Peyer's patch (tissue), 4 donors: ENCODE measurements at regions not wholly inside any gene's neighbourhood (a gene's known extent, or its start where the extent isn't known, plus 50 kb on each side); places are given as distances from the start of the nearest gene placed in this dataset.
"Not testable (repeated sequence)": the region's sequence is repeated elsewhere in the genome, so short reads cannot be mapped to it uniquely, and the experiment has no call there.

Experiments
- DNase-seq, 3 donors: peaks; one replicate each; pipeline ENCODE4 v3.0.0-alpha.2; 2017 to 2019
- H3K27ac ChIP-seq, 4 donors: fragments of 200-600 bp; sonication (generic); one replicate each; pipeline ENCODE4 v1.5.1; 2016 to 2019
- H3K27me3 ChIP-seq, 2 donors: fragments of 200-600 bp; sonication (generic); one replicate each; pipeline ENCODE4 v1.5.1; 2019
- H3K36me3 ChIP-seq, 3 donors: fragments of 200-600 bp; sonication (generic); one replicate each; pipeline ENCODE4 v1.5.1; 2016 to 2019
- H3K4me1 ChIP-seq, 4 donors: fragments of 200-600 bp; sonication (generic); one replicate each; pipeline ENCODE4 v1.5.1; 2016 to 2019
- H3K4me3 ChIP-seq, 4 donors: fragments of 200-600 bp; sonication (generic); 1 replicate in 3 of 4; 2 replicates in 1 of 4; pipeline ENCODE4 v1.5.1; 2016 to 2019; ENCODE audit warnings: mild to moderate bottlenecking in 1 of 4
- H3K9me3 ChIP-seq, 4 donors: fragments of 200-600 bp; sonication (generic); one replicate each; pipeline ENCODE4 v1.5.1; 2016 to 2019; ENCODE audit warnings: mild to moderate bottlenecking in 1 of 4
- CTCF ChIP-seq, 6 experiments: fragments of 450-650 bp in 4 of 6; fragments of 200-600 bp in 2 of 6; sonication (generic) in 1 of 6; IDR thresholded peaks; one replicate each; pipeline ENCODE4 v1.5.1; 2017 to 2019; ENCODE audit warnings: antibody characterized with exemption in 6 of 6, mild to moderate bottlenecking in 3 of 6, moderate library complexity in 1 of 6
- POLR2A ChIP-seq, 2 donors: fragments of 450-650 bp; IDR thresholded peaks; one replicate each; pipeline ENCODE4 v1.5.1; 2017; ENCODE audit warnings: antibody characterized with exemption in 2 of 2, mild to moderate bottlenecking in 2 of 2, moderate library complexity in 2 of 2

- H3K27ac ChIP-seq, result no peak overlapping the region
- no peak overlapping the region for H3K4me3 ChIP-seq
- H3K36me3 ChIP-seq, result no peaks in the 10 kb centered on the region
- H3K9me3 ChIP-seq, result no peaks in the 10 kb centered on the region
- DNase-seq, result no peak
- H3K27me3 ChIP-seq, result no peaks in the 10 kb centered on the region
- TF ChIP-seq CTCF (IDR thresholded peaks at IDR 0.05), result no peak
- no peak for TF ChIP-seq POLR2A (IDR thresholded peaks at IDR 0.05)
- no peaks in the 10 kb centered on the region for H3K4me1 ChIP-seq
These were observed 102.3 kb upstream of the SYN3 start for GRCh38 chr22:33160525-33160924.

GRCh38 chr22:33154967-33155366, 96.8 kb upstream of the SYN3 start:
- H3K4me1 ChIP-seq, H3K9me3 ChIP-seq, DNase-seq, H3K4me3 ChIP-seq, H3K36me3 ChIP-seq, H3K27ac ChIP-seq, H3K27me3 ChIP-seq: not testable (repeated sequence)

GRCh38 chr22:33149611-33150010, 91.4 kb upstream of the SYN3 start:
- no peak for DNase-seq

GRCh38 chr22:33144721-33145120, 86.5 kb upstream of the SYN3 start:
- Histone ChIP-seq H3K36me3 (no peaks in the 10 kb centered on the region), H3K4me3 (no peak overlapping the region), H3K4me1 (no peaks in the 10 kb centered on the region), H3K9me3 (no peaks in the 10 kb centered on the region), H3K27me3 (no peaks in the 10 kb centered on the region), H3K27ac (no peak overlapping the region)
- no peak for TF ChIP-seq CTCF (IDR thresholded peaks at IDR 0.05)
- TF ChIP-seq POLR2A (IDR thresholded peaks at IDR 0.05), result no peak
- DNase-seq, result no peak

More at GRCh38 chr22:33149611-33150010, 91.4 kb upstream of the SYN3 start:
- Histone ChIP-seq H3K9me3 (peaks cover 0 to 2% (median 0%) of the 10 kb centered on the region in 4 donors), H3K4me1 (no peaks in the 10 kb centered on the region), H3K27ac (no peak overlapping the region), H3K36me3 (no peaks in the 10 kb centered on the region), H3K27me3 (no peaks in the 10 kb centered on the region), H3K4me3 (no peak overlapping the region)
- TF ChIP-seq CTCF (IDR thresholded peaks at IDR 0.05), result no peak
- no peak for TF ChIP-seq POLR2A (IDR thresholded peaks at IDR 0.05)

GRCh38 chr22:33142282-33143055, 84.3 kb upstream of the SYN3 start:
- H3K4me1 ChIP-seq, result no peaks in the 10 kb centered on the region
- no peaks in the 10 kb centered on the region for H3K36me3 ChIP-seq
- no peaks in the 10 kb centered on the region for H3K9me3 ChIP-seq
- H3K27ac ChIP-seq, result no peak overlapping the region
- no peaks in the 10 kb centered on the region for H3K27me3 ChIP-seq
- DNase-seq, result no peak
- H3K4me3 ChIP-seq, result no peak overlapping the region
- TF ChIP-seq POLR2A (IDR thresholded peaks at IDR 0.05) (no peak), CTCF (IDR thresholded peaks at IDR 0.05) (no peak)

- TF ChIP-seq CTCF (IDR thresholded peaks at IDR 0.05) (no peak), POLR2A (IDR thresholded peaks at IDR 0.05) (no peak)
- DNase-seq, result no peak
- H3K9me3 ChIP-seq, result no peaks in the 10 kb centered on the region
- H3K27me3 ChIP-seq, result no peaks in the 10 kb centered on the region
- no peak overlapping the region for H3K27ac ChIP-seq
- H3K4me3 ChIP-seq, result no peak overlapping the region
- H3K4me1 ChIP-seq, result no peaks in the 10 kb centered on the region
- no peaks in the 10 kb centered on the region for H3K36me3 ChIP-seq
These were observed 81.8 kb upstream of the SYN3 start for GRCh38 chr22:33139937-33140336.

GRCh38 chr22:33138333-33138732, 80.2 kb upstream of the SYN3 start:
- not testable (repeated sequence) for H3K27ac ChIP-seq, H3K27me3 ChIP-seq, H3K4me3 ChIP-seq, DNase-seq, H3K9me3 ChIP-seq, H3K4me1 ChIP-seq, H3K36me3 ChIP-seq
